Ishikawa (cell line): ENCODE measurements at regions not wholly inside any gene's neighbourhood (a gene's known extent, or its start where the extent isn't known, plus 50 kb on each side); places are given as distances from the start of the nearest gene placed in this dataset.

Experiments
- CEBPB ChIP-seq: IDR thresholded peaks from 2 replicates; pipeline ENCODE4 v1.6.1; 2012
- CREB1 ChIP-seq: IDR thresholded peaks from 2 replicates; pipeline ENCODE4 v1.6.1; 2012; ENCODE audit warnings: low read depth
- EGR1 ChIP-seq: IDR thresholded peaks from 2 replicates; pipeline ENCODE4 v1.6.1; 2012
- EP300 ChIP-seq: IDR thresholded peaks from 2 replicates; pipeline ENCODE4 v1.6.1; 2012; ENCODE audit warnings: borderline replicate concordance
- FOXM1 ChIP-seq: IDR thresholded peaks from 2 replicates; pipeline ENCODE4 v1.6.1; 2012; ENCODE audit warnings: low read depth, borderline replicate concordance
- NFIC ChIP-seq: IDR thresholded peaks from 2 replicates; pipeline ENCODE4 v1.6.1; 2012
- RAD21 ChIP-seq: IDR thresholded peaks from 2 replicates; pipeline ENCODE4 v1.6.1; 2012; ENCODE audit warnings: low read depth
- TAF1 ChIP-seq: IDR thresholded peaks from 2 replicates; pipeline ENCODE4 v1.6.1; 2012; ENCODE audit warnings: low read depth, mild to moderate bottlenecking
- TCF12 ChIP-seq: IDR thresholded peaks from 2 replicates; pipeline ENCODE4 v1.6.1; 2012; ENCODE audit warnings: low read depth
- TEAD4 ChIP-seq: IDR thresholded peaks from 2 replicates; pipeline ENCODE4 v1.6.1; 2012
- USF1 ChIP-seq: IDR thresholded peaks from 2 replicates; pipeline ENCODE4 v1.6.1; 2012
- YY1 ChIP-seq: IDR thresholded peaks from 2 replicates; pipeline ENCODE4 v1.6.1; 2012; ENCODE audit warnings: low read depth
- ZBTB7A ChIP-seq: IDR thresholded peaks from 2 replicates; pipeline ENCODE4 v1.6.1; 2012; ENCODE audit warnings: low read depth
- TF ChIP-seq, protein P1 (sequence below): IDR thresholded peaks from 2 replicates; pipeline ENCODE4 v1.6.1; 2012; ENCODE audit warnings: low read depth, mild to moderate bottlenecking
- TF ChIP-seq, protein P2 (sequence below): IDR thresholded peaks from 2 replicates; pipeline ENCODE4 v1.6.1; 2012

DNA sequence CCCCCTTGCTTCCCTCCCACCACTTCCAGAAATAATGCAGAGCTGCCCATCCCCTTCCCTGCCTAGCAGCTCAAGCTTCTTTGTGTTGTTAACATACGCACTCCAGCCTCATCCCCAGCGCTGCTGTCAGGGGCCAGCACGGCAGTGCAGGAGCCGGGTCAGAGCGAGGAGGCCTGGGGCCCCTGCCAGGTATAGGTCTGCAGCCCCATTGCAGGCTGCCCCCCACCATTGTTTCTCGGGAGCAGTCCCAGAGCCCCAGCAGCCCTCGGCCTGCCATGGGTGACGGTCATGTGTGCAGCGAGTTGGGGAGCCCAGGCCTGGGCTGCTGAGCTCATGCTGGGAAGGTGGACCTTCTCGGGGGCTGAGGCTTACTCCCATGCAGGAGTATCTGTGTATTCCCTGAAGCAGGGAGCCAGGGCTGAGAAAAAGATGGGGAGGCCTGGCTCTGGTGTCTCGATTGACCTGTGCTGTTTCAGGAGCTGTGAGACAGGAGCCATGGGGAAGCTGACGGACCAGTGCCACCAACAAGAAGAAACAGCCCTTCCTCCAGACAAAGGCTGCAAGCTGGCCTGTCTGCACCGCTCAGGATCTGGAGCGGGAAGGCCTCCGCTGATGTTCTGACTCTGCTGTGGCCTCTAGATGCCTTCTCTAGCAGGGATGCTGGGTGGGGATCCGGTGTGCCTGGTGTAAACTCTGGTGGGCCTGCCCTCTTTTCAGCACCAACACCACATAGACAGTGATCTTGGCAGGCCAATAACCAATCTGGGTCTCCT lies 220.5 kb upstream of the B3GAT1 start:
- TF ChIP-seq CEBPB (no peak), FOXM1 (no peak), TAF1 (no peak), RAD21 (no peak), USF1 (no peak), TEAD4 (no peak), EP300 (no peak), EGR1 (no peak), YY1 (no peak), TCF12 (no peak), NFIC (no peak)
- TF ChIP-seq, protein P1, sequence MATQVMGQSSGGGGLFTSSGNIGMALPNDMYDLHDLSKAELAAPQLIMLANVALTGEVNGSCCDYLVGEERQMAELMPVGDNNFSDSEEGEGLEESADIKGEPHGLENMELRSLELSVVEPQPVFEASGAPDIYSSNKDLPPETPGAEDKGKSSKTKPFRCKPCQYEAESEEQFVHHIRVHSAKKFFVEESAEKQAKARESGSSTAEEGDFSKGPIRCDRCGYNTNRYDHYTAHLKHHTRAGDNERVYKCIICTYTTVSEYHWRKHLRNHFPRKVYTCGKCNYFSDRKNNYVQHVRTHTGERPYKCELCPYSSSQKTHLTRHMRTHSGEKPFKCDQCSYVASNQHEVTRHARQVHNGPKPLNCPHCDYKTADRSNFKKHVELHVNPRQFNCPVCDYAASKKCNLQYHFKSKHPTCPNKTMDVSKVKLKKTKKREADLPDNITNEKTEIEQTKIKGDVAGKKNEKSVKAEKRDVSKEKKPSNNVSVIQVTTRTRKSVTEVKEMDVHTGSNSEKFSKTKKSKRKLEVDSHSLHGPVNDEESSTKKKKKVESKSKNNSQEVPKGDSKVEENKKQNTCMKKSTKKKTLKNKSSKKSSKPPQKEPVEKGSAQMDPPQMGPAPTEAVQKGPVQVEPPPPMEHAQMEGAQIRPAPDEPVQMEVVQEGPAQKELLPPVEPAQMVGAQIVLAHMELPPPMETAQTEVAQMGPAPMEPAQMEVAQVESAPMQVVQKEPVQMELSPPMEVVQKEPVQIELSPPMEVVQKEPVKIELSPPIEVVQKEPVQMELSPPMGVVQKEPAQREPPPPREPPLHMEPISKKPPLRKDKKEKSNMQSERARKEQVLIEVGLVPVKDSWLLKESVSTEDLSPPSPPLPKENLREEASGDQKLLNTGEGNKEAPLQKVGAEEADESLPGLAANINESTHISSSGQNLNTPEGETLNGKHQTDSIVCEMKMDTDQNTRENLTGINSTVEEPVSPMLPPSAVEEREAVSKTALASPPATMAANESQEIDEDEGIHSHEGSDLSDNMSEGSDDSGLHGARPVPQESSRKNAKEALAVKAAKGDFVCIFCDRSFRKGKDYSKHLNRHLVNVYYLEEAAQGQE, result no peak
- TF ChIP-seq, protein P2, sequence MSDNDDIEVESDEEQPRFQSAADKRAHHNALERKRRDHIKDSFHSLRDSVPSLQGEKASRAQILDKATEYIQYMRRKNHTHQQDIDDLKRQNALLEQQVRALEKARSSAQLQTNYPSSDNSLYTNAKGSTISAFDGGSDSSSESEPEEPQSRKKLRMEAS, result no peak

DNA sequence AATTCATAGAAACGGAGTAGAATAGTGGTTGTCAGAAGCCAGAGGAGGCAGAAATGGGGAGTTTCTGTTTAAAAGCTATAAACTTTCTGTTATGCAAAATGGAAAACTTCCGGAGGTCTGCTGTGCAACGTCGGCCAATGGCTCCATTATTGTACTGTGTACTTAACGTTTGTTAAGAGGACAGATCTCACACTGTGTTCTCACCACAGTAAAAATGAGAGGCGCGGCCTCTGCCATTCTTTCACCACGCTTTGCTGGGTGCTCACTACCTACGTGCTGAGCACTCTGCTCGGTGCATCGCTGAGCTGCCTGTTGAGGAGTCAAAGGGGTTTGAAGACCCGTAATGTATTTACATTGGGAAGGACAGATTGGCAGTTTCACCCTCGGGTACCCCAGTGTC lies 218.8 kb upstream of the B3GAT1 start:
- TF ChIP-seq EP300 (no peak), YY1 (no peak)
- TF ChIP-seq, protein P2, result no peak

- TF ChIP-seq CREB1, result no peak
- TF ChIP-seq TCF12, result no peak
These were observed 216.4 kb upstream of the B3GAT1 start for GRCh38 chr11:134628426-134628825.

- TF ChIP-seq USF1 (no peak), EGR1 (no peak), ZBTB7A (no peak), EP300 (no peak), YY1 (no peak), CREB1 (no peak), TEAD4 (no peak)
- TF ChIP-seq, protein P2, result no peak
- TF ChIP-seq, protein P1, result no peak
These were observed 214.0 kb upstream of the B3GAT1 start for GRCh38 chr11:134626032-134626431.

DNA sequence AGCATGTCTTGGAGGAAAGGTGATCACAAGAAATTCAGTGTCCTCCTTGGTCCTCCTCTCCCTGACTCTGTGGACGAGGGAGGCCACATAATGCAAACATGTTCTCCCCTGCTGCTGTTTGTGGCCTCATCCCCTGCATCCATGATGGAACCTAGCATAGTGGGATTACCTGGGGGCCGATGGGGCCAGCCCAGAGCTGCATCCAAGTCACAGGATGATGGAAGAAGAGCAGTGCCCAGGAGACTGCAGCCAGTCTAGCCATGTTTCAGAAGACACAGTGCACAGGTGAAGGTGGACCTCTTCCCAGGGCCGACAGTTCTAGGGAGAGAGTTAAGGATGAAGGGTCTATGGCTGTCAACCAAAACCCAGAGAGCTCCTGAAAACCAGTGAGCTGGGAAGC lies 213.6 kb upstream of the B3GAT1 start:
- TF ChIP-seq RAD21 (no peak), NFIC (no peak), CREB1 (no peak), TAF1 (no peak), EP300 (no peak), TCF12 (no peak), FOXM1 (no peak), TEAD4 (no peak), EGR1 (no peak), USF1 (no peak), YY1 (no peak), ZBTB7A (no peak), CEBPB (no peak)
- TF ChIP-seq, protein P2, result no peak
- TF ChIP-seq, protein P1, result no peak
